Vagina (tissue), 2 donors: ENCODE measurements at regions not wholly inside any gene's neighbourhood (a gene's known extent, or its start where the extent isn't known, plus 50 kb on each side); places are given as distances from the start of the nearest gene placed in this dataset.

Source experiments
- CTCF ChIP-seq, 3 experiments: fragments of 450-650 bp in 2 of 3; fragments of 200-600 bp in 1 of 3; sonication (generic) in 1 of 3; IDR thresholded peaks; one replicate each; pipeline ENCODE4 v1.5.1; 2017 to 2019; ENCODE audit warnings: antibody characterized with exemption in 3 of 3, mild to moderate bottlenecking in 2 of 3, moderate library complexity in 2 of 3
- POLR2A ChIP-seq, 2 donors: fragments of 450-650 bp; IDR thresholded peaks; one replicate each; pipeline ENCODE4 v1.6.1; 2017; ENCODE audit warnings: antibody characterized with exemption in 2 of 2, mild to moderate bottlenecking in 2 of 2, moderate library complexity in 2 of 2
- POLR2AphosphoS5 ChIP-seq, 2 donors: sonication (generic); formaldehyde crosslinking; IDR thresholded peaks; one replicate each; pipeline ENCODE4 v1.9.0; 2017; ENCODE audit warnings: antibody characterized with exemption in 2 of 2, mild to moderate bottlenecking in 2 of 2, low read depth in 1 of 2; ENCODE audit not compliant: insufficient read depth in 1 of 2

- no peak for TF ChIP-seq CTCF (IDR thresholded peaks at IDR 0.05)
- no peak for TF ChIP-seq POLR2A (IDR thresholded peaks at IDR 0.05)
- no peak for TF ChIP-seq POLR2AphosphoS5 (IDR thresholded peaks at IDR 0.05; ENCODE audit: insufficient read depth in 1 of 2, low read depth in 1 of 2)
These were observed 211.5 kb downstream of the POM121L12 start for GRCh38 chr7:53246957-53247356.
